ENCODE measurements at regions not wholly inside any gene's neighbourhood (a gene's known extent, or its start where the extent isn't known, plus 50 kb on each side); places are given as distances from the start of the nearest gene placed in this dataset.

DNA sequence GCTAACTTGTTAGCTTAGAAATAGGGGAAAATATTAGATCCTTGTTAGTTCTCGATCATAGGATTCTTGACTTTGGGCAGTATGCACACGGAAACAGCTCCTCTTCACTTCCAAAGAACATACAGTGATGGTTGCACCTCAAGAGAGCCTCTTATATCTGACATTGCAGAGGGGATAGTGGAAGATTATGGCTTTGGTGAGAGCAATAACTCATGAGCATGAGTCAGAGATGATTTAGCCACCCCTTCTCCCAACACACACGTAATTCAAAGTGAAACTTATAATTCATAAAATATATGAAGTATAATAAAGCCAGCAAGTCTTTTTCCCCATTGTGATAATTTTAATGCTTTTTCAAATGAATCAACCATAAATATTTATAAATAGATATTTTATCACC, 683.7 kb downstream of the POM121L12 start:
- no peak for DNase-seq

DNA sequence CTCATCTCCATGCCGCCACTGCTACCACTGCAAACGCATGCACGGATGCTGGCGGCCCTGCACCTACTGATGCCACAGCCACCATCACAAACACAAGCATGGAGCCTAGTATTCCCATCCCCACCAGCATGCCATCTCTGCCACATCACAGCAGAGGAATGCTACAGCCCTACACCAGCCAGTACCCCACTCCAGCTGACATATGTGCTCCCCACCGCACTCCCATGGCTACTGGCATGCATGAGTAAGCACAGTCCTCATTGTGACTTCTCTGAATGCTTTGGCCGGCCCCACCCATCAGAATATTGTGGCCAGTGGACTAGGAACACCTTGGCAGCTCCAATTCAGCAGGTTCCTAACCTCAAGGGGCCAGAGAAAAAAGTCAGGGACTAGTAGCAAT, 705.5 kb downstream of the POM121L12 start:
- DNase-seq, result no peak

DNA sequence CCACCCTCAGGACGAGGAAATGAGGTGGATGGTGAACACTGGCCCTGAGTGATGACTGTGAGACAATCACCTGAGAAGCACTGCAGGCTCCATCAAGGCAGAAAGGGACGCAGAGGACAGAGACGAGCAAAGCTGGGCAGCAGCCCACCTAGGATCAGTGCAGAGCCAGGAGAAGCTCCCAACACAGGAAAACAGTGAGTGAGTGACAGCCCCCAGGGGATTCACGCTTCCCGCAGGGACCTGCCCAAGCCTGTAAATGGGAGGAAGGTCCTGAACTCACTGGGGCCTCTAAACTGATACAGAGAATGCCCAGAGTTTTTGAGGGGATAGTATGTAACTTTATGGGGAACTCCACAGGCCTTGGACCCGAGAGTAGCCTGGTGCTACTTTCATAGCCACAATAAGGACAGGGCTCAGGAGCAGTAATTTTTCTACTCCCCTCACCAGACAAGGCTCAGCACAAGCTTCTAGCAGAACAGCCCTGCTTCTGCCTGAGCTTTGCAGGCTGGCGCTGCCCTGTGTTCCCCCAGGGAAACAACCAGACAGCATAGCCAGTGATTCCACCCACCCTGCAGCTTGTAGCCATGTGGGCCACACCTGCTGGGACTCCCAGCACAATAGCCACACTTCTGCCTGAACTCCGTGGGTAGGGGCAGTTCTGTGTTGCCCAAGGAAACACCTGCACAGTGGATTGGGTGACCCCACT, 708.4 kb downstream of the POM121L12 start:
- DNase-seq, result no peak

DNA sequence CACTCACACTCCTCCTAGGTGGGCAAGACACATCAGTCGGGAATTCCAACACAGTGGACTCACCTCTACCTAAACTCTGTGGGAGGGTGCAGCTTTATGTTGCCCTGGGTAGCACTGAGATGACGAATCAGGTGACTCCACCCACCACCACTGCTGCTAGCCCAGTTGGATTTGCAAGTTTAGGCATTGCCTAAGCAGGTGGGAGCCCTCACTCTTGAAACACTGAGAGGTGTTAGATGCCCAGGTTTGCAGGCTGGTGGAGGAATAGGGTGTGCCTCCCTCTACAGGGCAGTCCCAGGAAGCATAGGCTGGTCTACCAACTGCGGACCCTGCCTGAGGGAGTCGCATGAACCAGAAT, 708.9 kb downstream of the POM121L12 start:
- no peak for DNase-seq

DNA sequence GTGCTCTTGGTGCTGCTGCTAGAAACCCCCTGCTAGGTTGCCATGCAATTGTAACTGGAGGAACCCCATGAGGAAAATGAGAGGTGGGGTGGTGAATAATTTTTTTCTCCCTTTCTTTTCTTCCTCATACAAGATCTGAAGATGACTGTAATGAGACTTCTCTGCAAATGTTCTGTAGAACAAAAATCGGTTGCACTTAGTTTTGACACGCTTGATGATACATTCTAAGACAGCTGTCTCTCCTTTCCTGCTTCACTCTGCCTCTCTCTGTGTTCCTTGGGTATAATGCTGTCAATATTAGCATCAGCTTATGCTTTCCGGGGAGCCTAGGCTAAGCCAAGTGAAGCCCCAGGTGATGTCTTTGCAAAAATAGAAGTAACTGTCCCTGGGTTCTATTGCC, 721.5 kb downstream of the POM121L12 start:
- DNase-seq, result no peak

DNA sequence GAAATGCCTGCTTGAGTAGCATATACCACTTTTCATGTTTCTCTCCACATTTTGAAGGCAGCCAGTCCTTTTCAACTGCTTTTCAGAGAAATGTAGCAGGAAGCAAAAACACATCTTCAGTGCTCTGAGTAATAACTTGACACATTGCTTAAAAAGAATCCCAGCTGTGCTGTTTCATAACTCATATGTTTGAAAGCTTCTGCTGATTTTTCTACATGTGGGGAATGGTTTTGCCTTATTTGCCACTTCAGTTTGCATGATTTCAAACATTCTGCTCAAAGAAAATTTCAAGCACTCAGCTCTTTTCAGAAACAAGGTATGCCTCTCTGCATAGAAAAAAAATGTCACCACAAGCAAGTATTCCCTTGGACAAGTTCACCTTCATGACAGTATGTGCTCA, 732.8 kb downstream of the POM121L12 start:
- no peak for DNase-seq

DNA sequence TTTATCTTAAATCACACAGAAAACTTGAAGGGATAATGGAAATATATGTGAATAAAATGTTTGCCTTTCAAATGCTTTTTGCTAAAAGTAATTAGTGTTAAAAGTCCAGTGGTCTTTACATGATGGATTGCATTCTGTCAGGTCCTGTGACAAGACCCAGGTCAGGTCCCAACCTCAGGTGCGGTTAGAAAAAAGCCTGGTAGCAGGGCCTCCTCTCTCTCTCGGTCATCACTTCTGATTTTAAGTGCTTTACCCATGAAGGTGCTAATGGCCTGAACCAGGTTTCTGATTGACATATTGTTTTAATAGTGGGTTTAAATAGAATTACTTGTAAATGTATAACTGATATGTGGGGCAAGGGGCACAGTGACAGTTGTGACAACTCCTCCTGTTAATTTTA, 736.3 kb downstream of the POM121L12 start:
- no peak for DNase-seq

DNA sequence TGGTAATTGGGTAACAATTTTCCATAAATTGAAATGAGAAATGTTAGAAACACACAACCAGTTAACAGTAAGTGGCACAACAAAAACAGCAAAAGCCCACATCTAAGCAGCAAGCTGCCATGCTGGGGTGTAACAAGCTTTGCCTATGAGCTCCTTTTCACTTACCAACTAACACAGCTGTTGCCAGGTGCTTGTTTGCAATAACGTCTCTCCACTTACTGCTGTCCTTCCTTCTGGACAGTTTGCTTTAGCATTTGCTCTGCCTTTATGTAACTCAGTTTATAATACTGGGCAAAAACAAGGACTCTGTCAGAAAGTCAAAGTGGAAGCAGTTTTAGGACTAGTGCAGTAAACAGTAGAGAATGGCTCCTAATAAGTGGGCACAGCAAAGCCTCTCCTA, 740.9 kb downstream of the POM121L12 start:
- DNase-seq, result no peak

DNA sequence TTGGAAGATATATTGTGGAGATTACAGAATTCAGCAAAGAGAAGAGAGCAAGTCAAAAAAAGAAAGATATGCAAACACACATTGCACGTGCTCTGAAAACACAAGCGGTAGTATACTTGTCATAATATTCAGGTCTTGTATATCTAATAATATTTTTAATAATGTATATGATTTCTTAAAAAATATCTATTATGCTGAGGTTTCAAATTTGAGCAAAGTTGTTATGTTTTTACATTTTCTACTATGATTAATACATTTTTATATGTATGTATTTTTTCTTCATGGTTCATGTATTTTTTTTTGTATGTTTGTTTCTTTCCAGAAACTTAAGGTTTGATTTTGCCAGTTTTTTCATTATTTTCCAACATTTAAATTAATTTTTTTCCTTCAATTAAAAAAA, 752.4 kb upstream of the VSTM2A start:
- no peak for DNase-seq

DNA sequence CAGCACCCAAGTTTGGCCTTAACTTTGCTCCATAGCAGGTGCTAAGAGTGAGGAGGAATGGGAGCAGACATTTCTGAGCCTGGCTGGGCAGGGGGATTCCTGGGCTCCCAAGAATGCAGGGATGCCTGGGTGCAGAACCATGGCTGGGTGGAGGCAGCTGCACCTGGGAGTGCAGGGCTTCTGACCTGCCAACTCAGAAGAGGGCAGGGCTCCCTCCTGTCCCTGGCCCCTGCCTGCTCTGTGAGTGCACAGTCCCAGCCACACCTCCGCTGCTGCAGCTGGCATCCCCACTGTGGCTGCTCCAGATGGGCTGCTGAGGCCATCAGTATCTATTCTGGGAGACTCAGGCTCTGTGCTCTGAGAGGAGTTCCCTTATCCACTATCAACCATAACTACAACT, 747.4 kb upstream of the VSTM2A start:
- DNase-seq, result no peak

DNA sequence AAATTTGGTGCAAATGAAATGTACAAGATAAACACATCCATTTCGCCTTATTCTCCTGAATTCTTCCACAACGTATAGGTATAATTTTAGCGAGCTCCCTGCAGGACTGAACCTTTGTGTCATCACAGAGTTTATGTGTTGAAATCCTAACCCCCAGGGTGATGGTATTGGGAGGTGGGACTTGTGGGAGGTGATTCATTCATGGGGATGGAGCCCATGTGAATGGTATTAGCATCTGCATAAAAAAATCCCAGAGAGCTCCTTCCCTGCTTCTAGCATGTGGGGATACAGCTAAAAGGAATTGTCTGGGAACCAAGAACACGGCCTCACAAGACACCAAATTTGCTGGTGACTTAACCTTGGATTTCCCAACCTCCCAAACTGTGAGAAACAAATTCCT, 741.4 kb upstream of the VSTM2A start:
- DNase-seq, result no peak

DNA sequence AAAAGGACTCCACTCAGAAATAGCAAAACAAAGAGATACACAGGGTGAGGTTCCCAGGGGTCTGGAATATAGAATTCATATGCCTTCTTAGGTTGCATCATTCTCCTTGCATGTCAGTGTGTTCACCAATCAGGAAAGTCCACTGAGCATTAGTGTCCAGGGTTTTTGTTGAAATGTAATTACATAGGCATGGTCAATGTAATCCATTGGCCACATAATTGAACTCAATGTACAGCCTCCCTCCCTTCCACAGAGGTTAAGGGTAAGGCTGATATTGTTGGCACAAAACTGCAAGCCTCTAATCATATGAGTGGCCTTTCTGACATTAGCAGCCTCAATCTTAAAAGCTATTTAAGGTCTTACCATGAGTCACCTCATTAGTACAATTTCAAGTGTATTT, 736.1 kb upstream of the VSTM2A start:
- DNase-seq, result no peak

DNA sequence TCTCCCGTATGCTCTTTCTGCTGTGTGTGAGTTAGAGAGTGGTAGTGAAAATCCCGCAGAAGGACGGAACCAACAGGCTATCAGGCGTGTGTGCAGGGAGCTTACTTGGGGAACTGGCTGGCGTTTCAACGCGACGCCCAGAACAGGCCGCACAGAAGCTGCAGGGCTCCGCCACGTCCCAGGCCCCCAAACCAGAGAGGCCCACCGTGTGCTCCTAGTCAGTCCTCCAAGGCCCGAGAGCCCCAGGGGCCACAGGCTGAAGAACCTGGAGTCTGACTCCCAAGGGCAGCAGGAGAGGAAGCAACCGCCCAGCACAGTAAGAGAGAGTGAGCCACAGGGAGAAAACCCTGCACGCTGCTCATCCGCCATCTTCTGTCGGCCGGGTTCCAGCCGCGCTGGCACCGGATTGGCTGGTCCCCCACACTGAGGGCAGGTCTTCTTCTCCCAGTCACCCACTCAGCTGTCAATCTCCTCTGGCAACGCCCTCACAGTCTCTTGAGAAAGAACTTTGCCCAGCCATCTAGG, 730.6 kb upstream of the VSTM2A start:
- DNase-seq, result no peak

DNA sequence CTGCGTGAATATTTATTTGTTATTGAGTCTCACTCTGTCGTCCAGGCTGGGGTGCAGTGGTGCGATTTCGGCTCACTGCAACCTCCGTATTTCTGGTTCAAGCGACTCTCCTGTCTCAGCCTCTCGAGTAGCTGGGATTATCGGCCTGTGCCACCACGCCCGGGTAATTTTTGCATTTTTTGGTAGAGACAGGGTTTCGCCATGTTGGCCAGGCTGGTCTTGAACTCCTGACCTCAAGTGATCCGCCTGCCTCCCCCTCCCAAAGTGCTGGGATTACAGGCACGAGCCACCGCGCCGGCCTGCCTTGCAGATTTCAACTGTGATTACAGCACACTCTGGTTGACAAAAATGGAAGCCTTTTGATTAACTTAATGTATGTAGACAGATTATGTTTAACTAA, 730.0 kb upstream of the VSTM2A start:
- DNase-seq, result no peak

DNA sequence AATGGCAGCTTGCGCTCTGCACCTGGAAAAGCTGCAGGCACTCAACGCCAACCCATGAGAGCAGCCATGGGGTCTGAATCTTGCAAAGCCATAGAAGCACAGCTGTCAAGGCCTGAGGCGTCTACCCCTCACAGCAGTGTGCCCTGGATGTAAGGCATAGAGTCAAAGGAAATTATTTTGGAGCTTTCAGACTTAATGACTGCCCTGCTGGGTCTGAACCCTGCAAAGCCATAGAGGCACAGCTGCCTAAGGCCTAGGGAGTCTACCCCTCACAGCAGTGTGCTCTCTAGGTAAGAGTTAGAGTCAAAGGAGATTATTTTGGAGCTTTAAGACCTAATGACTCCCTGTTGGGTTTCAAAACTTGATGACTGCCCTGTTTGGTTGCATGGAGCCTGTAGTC, 706.9 kb upstream of the VSTM2A start:
- no peak for DNase-seq

DNA sequence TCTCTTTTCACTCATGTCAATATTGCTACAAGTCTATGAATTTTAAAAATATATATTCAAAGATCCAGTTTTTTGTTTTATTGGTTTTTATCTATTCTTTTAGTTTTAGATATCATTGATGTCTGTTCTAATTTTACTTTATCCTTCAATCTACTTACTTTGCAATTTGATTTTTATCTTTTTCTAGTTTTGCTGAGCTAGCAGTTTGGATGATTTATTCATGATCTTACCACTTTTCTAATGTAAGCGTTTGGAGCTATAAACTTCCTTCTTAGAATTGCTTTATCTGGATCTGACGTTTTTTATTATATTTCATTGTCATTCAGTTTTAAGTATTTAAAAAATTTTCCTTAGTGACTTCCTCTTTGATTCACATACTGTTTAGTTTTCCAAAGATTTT, 664.5 kb upstream of the VSTM2A start:
- DNase-seq, result no peak

DNA sequence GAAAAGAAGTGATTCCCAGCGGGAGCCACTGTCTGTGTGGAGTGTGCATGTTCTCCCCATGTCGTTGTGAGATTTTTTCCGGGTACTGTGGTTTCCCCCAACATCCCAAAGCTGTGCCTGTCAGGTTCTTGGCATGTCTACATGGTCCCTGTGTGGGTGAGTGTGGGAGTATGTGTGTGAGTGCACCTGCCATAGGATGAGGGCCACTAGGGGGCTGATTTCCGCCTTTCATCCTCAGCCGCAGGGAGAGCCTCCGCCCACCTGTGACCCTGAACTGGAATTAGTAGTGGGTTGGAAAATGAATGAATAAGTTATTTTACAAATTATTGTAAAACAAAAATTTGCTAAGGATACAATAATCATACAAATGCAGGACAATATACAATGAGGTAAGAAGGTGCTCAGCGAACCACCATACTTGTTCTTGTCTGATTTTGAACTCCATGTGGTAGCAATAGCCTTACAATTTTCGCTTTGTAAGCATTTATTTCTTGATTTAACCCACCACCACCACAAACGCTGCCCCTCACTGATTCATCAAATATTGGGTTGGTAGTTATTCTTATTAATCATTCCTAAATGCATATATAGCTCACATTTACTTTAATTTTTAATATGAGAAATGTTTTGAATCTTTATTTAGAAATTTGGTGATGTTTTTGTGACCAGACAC, 641.2 kb upstream of the VSTM2A start:
- DNase-seq, result no peak

DNA sequence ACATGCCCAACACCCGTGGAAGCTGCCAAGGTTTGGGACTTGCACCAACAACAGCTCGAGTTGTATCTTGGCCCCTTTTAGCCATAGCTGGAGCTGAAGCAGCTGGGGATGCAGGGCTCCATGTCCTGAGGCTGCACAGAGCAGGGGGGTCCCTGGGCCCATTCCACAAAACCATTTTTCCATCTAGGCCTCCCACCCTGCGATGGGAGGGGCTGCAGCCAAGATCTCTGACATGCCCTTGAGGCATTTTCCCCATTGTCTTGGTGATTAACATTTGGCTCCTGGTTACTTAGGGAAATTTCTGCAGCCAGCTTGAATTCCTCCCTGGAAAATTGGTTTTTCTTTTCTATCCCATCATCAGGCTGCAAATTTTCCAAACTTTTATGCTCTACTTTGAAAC, 637.8 kb upstream of the VSTM2A start:
- DNase-seq, result no peak

DNA sequence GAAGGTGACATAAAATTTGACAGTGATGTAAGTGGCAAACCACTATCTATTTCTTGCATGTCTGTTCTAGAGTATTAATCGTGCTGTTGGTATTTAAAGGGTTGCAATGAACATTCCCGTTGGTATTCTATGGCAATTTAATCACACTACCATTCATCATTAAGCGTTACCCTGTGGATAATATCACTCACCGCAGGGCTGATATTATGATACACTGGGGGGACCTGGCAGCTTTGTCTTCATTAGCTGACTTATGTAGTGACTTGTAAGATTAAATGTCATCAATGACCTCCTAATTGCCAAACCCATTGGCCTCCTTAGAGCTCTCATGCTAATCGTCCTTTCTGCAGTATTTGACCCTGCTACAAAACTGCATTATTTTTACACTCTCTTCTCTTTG, 624.5 kb upstream of the VSTM2A start:
- no peak for DNase-seq

DNA sequence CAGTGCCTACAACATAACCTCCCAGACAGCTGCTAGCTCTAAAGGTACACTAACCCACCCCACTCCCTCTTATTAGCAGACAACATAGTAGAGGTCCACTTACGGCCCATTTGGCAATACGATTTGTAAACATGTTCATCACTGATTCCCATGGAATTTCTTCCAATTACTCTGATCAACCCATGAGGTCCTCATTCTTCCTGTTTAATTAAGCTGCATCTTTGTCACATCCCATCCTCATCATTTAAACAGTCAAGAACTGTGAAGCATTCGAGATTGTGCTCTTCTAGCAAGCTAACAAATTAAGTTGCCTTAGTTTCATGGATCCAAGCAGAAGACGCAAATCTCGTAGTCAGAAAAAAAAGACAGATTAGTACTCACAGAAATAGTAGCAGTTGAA, 622.2 kb upstream of the VSTM2A start:
- no peak for DNase-seq

DNA sequence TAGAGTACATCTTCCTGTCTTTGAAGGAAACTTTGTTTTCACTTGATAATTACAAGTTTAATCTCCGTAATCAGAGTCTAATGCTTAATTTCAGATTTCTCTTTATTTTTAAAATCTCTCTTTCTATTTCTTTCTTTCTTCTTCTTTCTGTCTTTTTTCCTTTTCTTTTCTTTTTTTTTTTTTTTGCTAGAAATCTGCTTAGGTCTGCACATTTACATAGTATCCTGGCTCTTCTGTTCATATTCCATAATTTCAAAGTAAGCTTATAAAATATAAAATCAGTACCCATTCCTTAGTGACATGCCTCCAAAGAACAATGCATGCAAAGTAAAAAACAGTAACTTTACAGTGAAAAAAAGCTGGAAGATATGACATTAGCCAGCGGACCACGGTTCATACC, 601.7 kb upstream of the VSTM2A start:
- no peak for DNase-seq

DNA sequence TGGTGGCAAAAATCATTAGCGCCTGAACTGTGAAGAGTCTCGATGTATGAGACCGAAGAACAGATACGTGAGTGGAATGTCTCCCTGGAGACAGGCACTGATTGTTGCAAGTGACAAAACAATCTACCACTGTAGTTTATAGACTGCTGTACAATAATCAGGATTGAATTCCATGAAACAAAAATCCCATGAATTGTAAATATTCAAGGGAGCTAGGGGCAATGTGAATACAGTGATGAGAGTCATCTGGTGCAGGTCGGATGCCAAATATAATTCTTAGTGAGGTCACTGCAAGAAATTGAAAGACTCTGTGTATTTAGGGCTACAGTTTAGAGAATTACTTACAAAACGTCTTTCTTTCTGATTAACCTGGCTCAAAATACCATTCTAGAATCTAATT, 594.4 kb upstream of the VSTM2A start:
- DNase-seq, result no peak

DNA sequence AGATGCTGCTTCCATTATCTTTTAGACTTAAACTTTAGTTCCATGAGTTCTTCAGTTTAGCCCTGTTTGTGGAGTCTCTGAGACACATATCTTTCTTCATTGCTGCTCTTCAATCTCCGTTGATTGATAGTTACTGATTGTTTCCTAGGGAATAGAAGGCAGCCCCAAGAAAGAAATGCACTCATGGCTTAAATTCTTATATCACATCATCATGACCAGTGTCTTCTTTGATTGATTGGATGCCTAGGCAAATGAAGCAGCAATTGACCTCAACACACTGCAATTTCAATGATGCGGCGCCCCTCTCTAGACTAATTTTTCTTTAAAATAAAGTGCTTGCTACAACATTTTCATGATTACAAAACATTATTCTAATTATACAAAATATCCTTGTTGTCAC, 576.5 kb upstream of the VSTM2A start:
- no peak for DNase-seq

DNA sequence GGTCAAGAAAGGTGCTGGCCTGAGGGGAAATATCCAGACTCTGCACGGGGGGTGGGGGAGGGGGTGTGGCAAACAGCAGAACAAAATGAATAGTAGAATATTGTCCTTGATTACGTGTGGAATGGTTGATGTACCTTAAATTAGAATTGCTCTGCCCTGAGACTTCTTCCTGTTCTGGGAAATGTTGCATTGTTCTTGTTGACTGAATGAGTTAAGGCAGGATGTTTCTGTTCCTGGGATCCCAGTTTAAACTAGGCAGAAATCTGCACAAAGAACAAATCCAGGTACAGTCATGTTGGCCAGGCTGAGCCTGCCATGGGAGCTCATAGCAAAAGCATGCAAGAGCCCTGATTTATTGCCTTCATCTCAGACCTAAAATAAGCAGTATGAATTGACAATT, 558.7 kb upstream of the VSTM2A start:
- no peak for DNase-seq

DNA sequence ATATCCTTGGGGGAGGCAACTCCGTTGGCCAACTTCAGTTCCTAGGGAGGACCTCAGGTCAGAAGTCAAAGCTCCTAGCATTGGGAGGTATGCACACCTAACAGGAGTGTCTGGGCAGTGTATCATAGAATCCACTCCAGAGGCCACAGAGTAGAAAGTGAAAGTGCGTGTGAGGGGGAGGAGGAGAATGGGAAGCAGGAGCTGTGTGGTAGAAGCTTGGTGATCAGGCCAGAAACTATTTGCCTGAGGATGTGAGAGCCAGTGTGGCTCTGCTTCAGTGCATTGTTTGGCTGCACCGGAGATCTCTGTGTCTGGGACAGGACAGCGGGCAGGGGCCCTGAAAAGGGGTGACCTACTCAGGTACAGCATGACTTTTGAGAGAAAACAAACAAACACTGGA, 557.4 kb upstream of the VSTM2A start:
- no peak for DNase-seq

All from right forelimb (tissue), 1 donor.